CD4-positive, CD25-positive, alpha-beta regulatory T cell (primary cell): ENCODE measurements at regions not wholly inside any gene's neighbourhood (a gene's known extent, or its start where the extent isn't known, plus 50 kb on each side); places are given as distances from the start of the nearest gene placed in this dataset.

Source experiments
- ATAC-seq, 2 donors: fragments of 150-1000 bp; cut with Tn5 transposase; one replicate each; pipeline ENCODE4 v1.10.0; 2021; ENCODE audit warnings: low read depth in 2 of 2, moderate number of reproducible peaks in 2 of 2, moderate library complexity in 1 of 2
- DNase-seq, 3 donors: peaks; one replicate each; pipeline versions ENCODE4 v3.0.0 to v3.0.0-alpha.2; 2012 to 2022; ENCODE audit warnings: mixed read lengths in 1 of 3
- H3K27ac ChIP-seq: one replicate; pipeline ENCODE4 v1.7.0; 2013; ENCODE audit warnings: mild to moderate bottlenecking, low read length; ENCODE audit not compliant: insufficient read depth, poor library complexity, severe bottlenecking
- H3K27me3 ChIP-seq: one replicate; pipeline ENCODE4 v1.7.0; 2013; ENCODE audit warnings: low read length; ENCODE audit not compliant: control insufficient read depth, insufficient read depth
- H3K36me3 ChIP-seq: one replicate; pipeline ENCODE4 v1.7.0; 2013; ENCODE audit warnings: mild to moderate bottlenecking, low read length, moderate library complexity; ENCODE audit not compliant: control insufficient read depth, insufficient read depth
- H3K4me1 ChIP-seq: 2 replicates; pipeline ENCODE4 v1.7.0; 2013; ENCODE audit warnings: mild to moderate bottlenecking, low read length; ENCODE audit not compliant: insufficient read depth, control insufficient read depth, poor library complexity, severe bottlenecking
- H3K4me3 ChIP-seq: one replicate; pipeline ENCODE4 v1.7.0; 2013; ENCODE audit warnings: low read depth, mild to moderate bottlenecking, low read length, moderate library complexity
- H3K9me3 ChIP-seq, 2 experiments: 1 replicate in 1 of 2; 2 replicates in 1 of 2; pipeline ENCODE4 v1.7.0; 2013; ENCODE audit warnings: low read length in 2 of 2, mild to moderate bottlenecking in 1 of 2, moderate library complexity in 1 of 2; ENCODE audit not compliant: control insufficient read depth in 2 of 2
- H3K27ac Mint-ChIP-seq, 3 donors: one replicate each; pipeline ENCODE4 v1.8.0; 2020 to 2022; ENCODE audit warnings: mild to moderate bottlenecking in 3 of 3, mixed read lengths in 3 of 3, moderate library complexity in 2 of 3
- H3K27me3 Mint-ChIP-seq: one replicate; pipeline ENCODE4 v1.8.0; 2022; ENCODE audit warnings: mild to moderate bottlenecking, mixed read lengths
- H3K36me3 Mint-ChIP-seq: one replicate; pipeline ENCODE4 v1.8.0; 2020; ENCODE audit warnings: mixed read lengths
- H3K4me1 Mint-ChIP-seq, 4 donors: one replicate each; pipeline ENCODE4 v1.8.0; 2020 to 2022; ENCODE audit warnings: mixed read lengths in 4 of 4, mild to moderate bottlenecking in 1 of 4
- H3K4me3 Mint-ChIP-seq, 4 donors: one replicate each; pipeline ENCODE4 v1.8.0; 2020 to 2022; ENCODE audit warnings: mild to moderate bottlenecking in 4 of 4, mixed read lengths in 4 of 4, moderate library complexity in 3 of 4
- H3K9me3 Mint-ChIP-seq, 7 donors: one replicate each; pipeline ENCODE4 v1.8.0; 2020 to 2022; ENCODE audit warnings: mixed read lengths in 7 of 7, mild to moderate bottlenecking in 3 of 7, moderate library complexity in 2 of 7

GRCh38 chr6:62714112-62714511 lies 428.1 kb upstream of the KHDRBS2 start:
- no peaks in the 10 kb centered on the region for H3K4me1 Mint-ChIP-seq
- DNase-seq, result no peak
- Histone ChIP-seq H3K27ac (no peak overlapping the region), H3K4me3 (no peak overlapping the region), H3K36me3 (no peaks in the 10 kb centered on the region), H3K9me3 (peaks cover 5 to 9% of the 10 kb centered on the region in 2 experiments), H3K27me3 (no peaks in the 10 kb centered on the region), H3K4me1 (no peaks in the 10 kb centered on the region)
- no peaks in the 10 kb centered on the region for H3K36me3 Mint-ChIP-seq
- H3K4me3 Mint-ChIP-seq, result no peak overlapping the region
- no peaks in the 10 kb centered on the region for H3K27me3 Mint-ChIP-seq
- peaks cover 0 to 16% (median 10%) of the 10 kb centered on the region in 7 donors for H3K9me3 Mint-ChIP-seq
- ATAC-seq, result no peak
- H3K27ac Mint-ChIP-seq, result no peak overlapping the region

DNA sequence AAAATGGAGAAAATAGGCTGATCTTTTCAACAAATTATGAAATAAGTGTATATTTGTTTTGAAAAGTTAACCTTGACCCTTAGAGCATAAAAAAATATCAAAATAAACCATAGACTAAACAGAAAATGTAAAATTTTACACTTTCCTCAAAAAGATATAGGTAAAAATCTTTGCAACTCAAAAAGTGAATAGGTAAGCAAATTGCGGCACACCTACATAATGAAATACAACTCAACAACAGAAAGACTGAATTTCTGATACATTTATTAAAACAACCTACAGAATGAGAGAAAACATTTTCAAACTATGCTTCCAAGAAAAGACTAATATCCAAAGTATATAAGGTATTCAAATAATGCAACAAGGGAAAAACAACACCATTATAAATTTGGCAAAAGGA lies 425.7 kb upstream of the KHDRBS2 start:
- no peaks in the 10 kb centered on the region for H3K36me3 ChIP-seq
- H3K4me1 ChIP-seq, result no peaks in the 10 kb centered on the region
- ATAC-seq, result no peak
- H3K27ac Mint-ChIP-seq, result no peak overlapping the region
- H3K9me3 ChIP-seq, result peaks cover 5 to 14% of the 10 kb centered on the region in 2 experiments
- no peak overlapping the region for H3K27ac ChIP-seq
- no peak overlapping the region for H3K4me3 Mint-ChIP-seq
- no peak for DNase-seq
- peaks cover 3% of the 10 kb centered on the region for H3K36me3 Mint-ChIP-seq
- H3K4me1 Mint-ChIP-seq, result no peaks in the 10 kb centered on the region
- no peaks in the 10 kb centered on the region for H3K27me3 Mint-ChIP-seq
- no peak overlapping the region for H3K4me3 ChIP-seq
- H3K27me3 ChIP-seq, result no peaks in the 10 kb centered on the region
- H3K9me3 Mint-ChIP-seq, result peaks cover 2 to 18% (median 10%) of the 10 kb centered on the region in 7 donors

DNA sequence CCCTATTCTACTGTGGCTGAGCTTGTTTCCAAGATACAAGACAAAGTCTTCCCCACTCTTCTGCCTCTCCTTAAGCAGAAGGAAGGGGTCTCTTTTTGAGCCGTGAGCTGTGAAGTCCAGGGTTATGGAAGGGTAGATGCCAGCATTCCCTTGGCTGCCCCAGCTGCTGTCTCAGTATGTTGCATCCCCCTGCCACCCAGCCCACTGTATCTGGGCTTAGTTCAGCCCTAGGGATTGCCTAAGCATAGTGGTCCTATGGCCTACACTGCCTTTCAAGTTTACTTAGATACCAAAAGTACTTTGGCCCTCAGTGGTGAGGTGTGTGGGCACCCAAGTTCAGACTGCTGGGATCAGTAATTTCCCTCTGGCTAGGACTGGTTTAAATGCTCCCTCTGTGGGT lies 421.9 kb upstream of the KHDRBS2 start:
- Mint-ChIP-seq H3K27ac (no peak overlapping the region), H3K36me3 (peaks cover 3% of the 10 kb centered on the region), H3K9me3 (peaks cover 2 to 24% (median 18%) of the 10 kb centered on the region in 7 donors), H3K4me3 (no peak overlapping the region), H3K27me3 (no peaks in the 10 kb centered on the region), H3K4me1 (no peaks in the 10 kb centered on the region)
- no peaks in the 10 kb centered on the region for H3K27me3 ChIP-seq
- no peak overlapping the region for H3K27ac ChIP-seq
- DNase-seq, result no peak
- H3K9me3 ChIP-seq, result peaks cover 3 to 14% of the 10 kb centered on the region in 2 experiments
- H3K36me3 ChIP-seq, result no peaks in the 10 kb centered on the region
- ATAC-seq, result no peak
- no peaks in the 10 kb centered on the region for H3K4me1 ChIP-seq
- no peak overlapping the region for H3K4me3 ChIP-seq

DNA sequence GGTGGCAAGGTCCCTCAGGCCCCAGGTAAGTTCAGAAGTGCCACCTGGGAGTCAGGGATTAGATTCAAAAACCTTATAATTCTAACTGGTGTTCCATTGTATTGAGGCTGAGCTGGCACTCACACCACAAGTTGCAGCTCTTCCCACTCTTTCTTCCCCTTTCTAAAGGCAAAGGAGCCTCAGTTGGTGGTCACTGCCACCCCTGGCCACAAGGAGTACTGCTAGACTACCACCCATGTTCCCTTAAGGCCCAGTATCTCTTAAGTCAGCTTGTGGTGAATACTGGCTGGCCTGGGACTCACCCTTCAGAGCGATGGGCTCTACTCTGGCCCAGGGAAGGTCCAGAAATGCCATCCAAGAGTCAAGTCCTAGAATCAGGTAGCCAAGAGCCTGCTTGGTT lies 421.1 kb upstream of the KHDRBS2 start:
- Histone ChIP-seq H3K27me3 (no peaks in the 10 kb centered on the region), H3K4me3 (no peak overlapping the region), H3K9me3 (peaks cover 3 to 14% of the 10 kb centered on the region in 2 experiments), H3K36me3 (no peaks in the 10 kb centered on the region), H3K4me1 (no peaks in the 10 kb centered on the region), H3K27ac (no peak overlapping the region)
- H3K4me3 Mint-ChIP-seq, result no peak overlapping the region
- peaks cover 2 to 27% (median 18%) of the 10 kb centered on the region in 7 donors for H3K9me3 Mint-ChIP-seq
- H3K36me3 Mint-ChIP-seq, result peaks cover 3% of the 10 kb centered on the region
- no peaks in the 10 kb centered on the region for H3K27me3 Mint-ChIP-seq
- H3K27ac Mint-ChIP-seq, result no peak overlapping the region
- no peaks in the 10 kb centered on the region for H3K4me1 Mint-ChIP-seq
- DNase-seq (no peak), ATAC-seq (no peak)

DNA sequence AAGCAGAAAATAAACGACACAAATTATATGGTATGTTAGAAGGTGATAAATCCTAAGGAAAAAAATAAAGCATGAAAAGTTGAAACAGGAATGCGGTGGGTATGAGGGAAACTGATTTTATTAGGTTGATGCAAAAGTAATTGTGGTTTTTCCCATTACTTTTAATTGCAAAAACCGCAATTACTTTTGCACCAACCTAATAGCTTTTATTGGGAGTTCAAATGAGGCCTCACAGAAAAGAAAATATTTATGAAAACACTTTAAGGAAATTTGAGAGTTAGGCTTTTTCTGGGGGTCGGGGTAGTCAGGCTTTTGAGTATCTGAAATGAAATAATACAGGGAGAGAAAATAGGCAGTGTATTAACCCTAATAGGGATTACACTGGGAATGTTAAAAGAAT lies 397.0 kb upstream of the KHDRBS2 start:
- DNase-seq (no peak), ATAC-seq (no peak)
- Histone ChIP-seq H3K36me3 (no peaks in the 10 kb centered on the region), H3K27ac (no peak overlapping the region), H3K4me1 (no peaks in the 10 kb centered on the region), H3K9me3 (peaks cover 4% of the 10 kb centered on the region in 2 experiments), H3K27me3 (no peaks in the 10 kb centered on the region), H3K4me3 (no peak overlapping the region)
- H3K9me3 Mint-ChIP-seq, result peaks cover 0 to 8% (median 5%) of the 10 kb centered on the region in 7 donors
- no peaks in the 10 kb centered on the region for H3K27me3 Mint-ChIP-seq
- no peaks in the 10 kb centered on the region for H3K4me1 Mint-ChIP-seq
- H3K36me3 Mint-ChIP-seq, result no peaks in the 10 kb centered on the region
- no peak overlapping the region for H3K4me3 Mint-ChIP-seq
- no peak overlapping the region for H3K27ac Mint-ChIP-seq

- no peaks in the 10 kb centered on the region for H3K27me3 ChIP-seq
- Mint-ChIP-seq H3K36me3 (no peaks in the 10 kb centered on the region), H3K27me3 (no peaks in the 10 kb centered on the region), H3K9me3 (peaks cover 0 to 11% (median 5%) of the 10 kb centered on the region in 7 donors), H3K27ac (no peak overlapping the region), H3K4me3 (no peak overlapping the region), H3K4me1 (no peaks in the 10 kb centered on the region)
- H3K4me1 ChIP-seq, result no peaks in the 10 kb centered on the region
- peaks cover 4 to 8% of the 10 kb centered on the region in 2 experiments for H3K9me3 ChIP-seq
- H3K27ac ChIP-seq, result no peak overlapping the region
- no peaks in the 10 kb centered on the region for H3K36me3 ChIP-seq
- H3K4me3 ChIP-seq, result no peak overlapping the region
- ATAC-seq, result no peak
- no peak for DNase-seq
These were observed 395.1 kb upstream of the KHDRBS2 start for GRCh38 chr6:62681108-62681507.

- H3K4me3 Mint-ChIP-seq, result no peak overlapping the region
- no peaks in the 10 kb centered on the region for H3K27me3 ChIP-seq
- H3K27ac ChIP-seq, result no peak overlapping the region
- no peaks in the 10 kb centered on the region for H3K4me1 Mint-ChIP-seq
- ATAC-seq (no peak), DNase-seq (no peak)
- no peaks in the 10 kb centered on the region for H3K36me3 ChIP-seq
- H3K27me3 Mint-ChIP-seq, result no peaks in the 10 kb centered on the region
- H3K9me3 Mint-ChIP-seq, result peaks cover 0 to 6% (median 3%) of the 10 kb centered on the region in 7 donors
- H3K9me3 ChIP-seq, result peaks cover 0 to 4% of the 10 kb centered on the region in 2 experiments
- H3K36me3 Mint-ChIP-seq, result no peaks in the 10 kb centered on the region
- no peak overlapping the region for H3K4me3 ChIP-seq
- H3K27ac Mint-ChIP-seq, result no peak overlapping the region
- H3K4me1 ChIP-seq, result no peaks in the 10 kb centered on the region
These were observed 387.0 kb upstream of the KHDRBS2 start for GRCh38 chr6:62672989-62673388.

DNA sequence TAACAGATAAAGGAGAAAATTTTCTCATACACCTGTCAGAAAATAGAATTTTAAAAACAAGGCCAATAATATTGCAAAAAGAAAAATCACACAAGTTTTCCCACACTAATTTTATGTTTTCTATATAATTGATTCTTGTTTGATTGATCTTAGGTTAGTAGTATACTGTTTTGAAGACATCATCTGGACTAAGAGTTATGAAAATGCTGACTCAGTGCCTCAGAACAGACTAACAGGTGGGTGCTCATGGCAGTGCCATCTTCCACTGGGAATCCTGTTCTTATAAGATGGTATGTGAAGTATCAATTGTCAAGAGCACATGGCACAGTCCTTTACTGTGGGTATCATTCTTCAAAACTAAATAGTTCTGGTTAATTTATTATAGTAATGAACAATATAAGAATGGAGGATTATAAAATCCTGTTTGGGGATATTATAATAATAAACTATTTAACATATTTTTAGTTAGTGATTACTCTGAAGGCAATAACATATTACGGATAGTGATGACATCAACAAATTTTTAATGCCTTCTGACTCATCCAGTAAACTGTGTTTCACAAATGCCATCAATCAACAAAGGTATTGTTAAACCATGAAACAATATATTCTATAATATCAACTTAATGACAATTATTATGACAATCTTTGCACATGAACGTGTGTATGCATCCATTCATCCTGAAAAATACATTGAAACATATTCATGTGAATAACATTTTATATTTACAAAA lies 384.6 kb upstream of the KHDRBS2 start:
- Histone ChIP-seq H3K9me3 (no peaks in the 10 kb centered on the region), H3K4me1 (no peaks in the 10 kb centered on the region), H3K36me3 (no peaks in the 10 kb centered on the region), H3K4me3 (no peak overlapping the region), H3K27ac (no peak overlapping the region), H3K27me3 (no peaks in the 10 kb centered on the region)
- Mint-ChIP-seq H3K27me3 (no peaks in the 10 kb centered on the region), H3K4me1 (no peaks in the 10 kb centered on the region), H3K9me3 (peaks cover 0 to 7% (median 3%) of the 10 kb centered on the region in 7 donors), H3K36me3 (no peaks in the 10 kb centered on the region), H3K27ac (no peak overlapping the region), H3K4me3 (no peak overlapping the region)
- DNase-seq (no peak), ATAC-seq (no peak)
